ENCODE measurements at regions not wholly inside any gene's neighbourhood (a gene's known extent, or its start where the extent isn't known, plus 50 kb on each side); places are given as distances from the start of the nearest gene placed in this dataset.

- no peak for TF ChIP-seq POLR2A (IDR thresholded peaks at IDR 0.05)
- TF ChIP-seq, protein P1, sequence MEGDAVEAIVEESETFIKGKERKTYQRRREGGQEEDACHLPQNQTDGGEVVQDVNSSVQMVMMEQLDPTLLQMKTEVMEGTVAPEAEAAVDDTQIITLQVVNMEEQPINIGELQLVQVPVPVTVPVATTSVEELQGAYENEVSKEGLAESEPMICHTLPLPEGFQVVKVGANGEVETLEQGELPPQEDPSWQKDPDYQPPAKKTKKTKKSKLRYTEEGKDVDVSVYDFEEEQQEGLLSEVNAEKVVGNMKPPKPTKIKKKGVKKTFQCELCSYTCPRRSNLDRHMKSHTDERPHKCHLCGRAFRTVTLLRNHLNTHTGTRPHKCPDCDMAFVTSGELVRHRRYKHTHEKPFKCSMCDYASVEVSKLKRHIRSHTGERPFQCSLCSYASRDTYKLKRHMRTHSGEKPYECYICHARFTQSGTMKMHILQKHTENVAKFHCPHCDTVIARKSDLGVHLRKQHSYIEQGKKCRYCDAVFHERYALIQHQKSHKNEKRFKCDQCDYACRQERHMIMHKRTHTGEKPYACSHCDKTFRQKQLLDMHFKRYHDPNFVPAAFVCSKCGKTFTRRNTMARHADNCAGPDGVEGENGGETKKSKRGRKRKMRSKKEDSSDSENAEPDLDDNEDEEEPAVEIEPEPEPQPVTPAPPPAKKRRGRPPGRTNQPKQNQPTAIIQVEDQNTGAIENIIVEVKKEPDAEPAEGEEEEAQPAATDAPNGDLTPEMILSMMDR (IDR thresholded peaks at IDR 0.05) = no peak
- TF ChIP-seq POLR2AphosphoS5 (IDR thresholded peaks at IDR 0.05) = no peak
Measured at GRCh38 chr7:106180721-106181120, 68.6 kb upstream of the SYPL1 start.

Measured in prostate gland (tissue), 2 donors.